NCI-H2196 (cell line): ENCODE measurements at regions not wholly inside any gene's neighbourhood (a gene's known extent, or its start where the extent isn't known, plus 50 kb on each side); places are given as distances from the start of the nearest gene placed in this dataset.

ENCODE experiments used
- DNase-seq: peaks from one replicate; lab custom pipeline; 2025; ENCODE audit not compliant: unreplicated experiment; lab: John Stamatoyannopoulos, UW

- no peak for DNase-seq
Observed at GRCh38 chr13:50344717-50345116, 329.5 kb downstream of the KCNRG start.

- DNase-seq, result no peak
Observed at GRCh38 chr13:50345804-50346203, 330.6 kb downstream of the KCNRG start.

- DNase-seq, result no peak
Observed at GRCh38 chr13:50348371-50348770, 333.1 kb downstream of the KCNRG start.

GRCh38 chr13:50352720-50353480 lies 337.7 kb downstream of the KCNRG start:
- no peak for DNase-seq

GRCh38 chr13:50353651-50354415 lies 338.6 kb downstream of the KCNRG start:
- no peak for DNase-seq

- DNase-seq, result no peak
Observed at GRCh38 chr13:50355797-50356196, 340.6 kb downstream of the KCNRG start.

- no peak for DNase-seq
Observed at GRCh38 chr13:50357136-50357535, 341.9 kb downstream of the KCNRG start.

GRCh38 chr13:50357586-50358118 lies 342.4 kb downstream of the KCNRG start:
- DNase-seq, result peak; percentile 44

- peak; percentile 13 for DNase-seq
Observed at GRCh38 chr13:50358231-50359040, 343.2 kb downstream of the KCNRG start.

GRCh38 chr13:50359041-50359367 lies 343.8 kb downstream of the KCNRG start:
- DNase-seq, result no peak

GRCh38 chr13:50359779-50360178 lies 344.5 kb downstream of the KCNRG start:
- DNase-seq, result no peak

- DNase-seq, result no peak
Observed at GRCh38 chr13:50360637-50361036, 345.4 kb downstream of the KCNRG start.

- DNase-seq, result no peak
Observed at GRCh38 chr13:50361282-50361681, 346.0 kb downstream of the KCNRG start.

- peak; percentile 50 for DNase-seq
Observed at GRCh38 chr13:50365408-50366391, 350.5 kb downstream of the KCNRG start.

GRCh38 chr13:50366488-50367174 lies 351.4 kb downstream of the KCNRG start:
- DNase-seq, result peak; percentile 26

- no peak for DNase-seq
Observed at GRCh38 chr13:50369646-50370045, 354.4 kb downstream of the KCNRG start.

GRCh38 chr13:50370303-50370950 lies 355.2 kb downstream of the KCNRG start:
- DNase-seq, result no peak

GRCh38 chr13:50374517-50374916 lies 359.3 kb downstream of the KCNRG start:
- no peak for DNase-seq

GRCh38 chr13:50375792-50376191 lies 360.5 kb downstream of the KCNRG start:
- no peak for DNase-seq
